ENCODE measurements at regions not wholly inside any gene's neighbourhood (a gene's known extent, or its start where the extent isn't known, plus 50 kb on each side); places are given as distances from the start of the nearest gene placed in this dataset.

- TF ChIP-seq, protein P1, sequence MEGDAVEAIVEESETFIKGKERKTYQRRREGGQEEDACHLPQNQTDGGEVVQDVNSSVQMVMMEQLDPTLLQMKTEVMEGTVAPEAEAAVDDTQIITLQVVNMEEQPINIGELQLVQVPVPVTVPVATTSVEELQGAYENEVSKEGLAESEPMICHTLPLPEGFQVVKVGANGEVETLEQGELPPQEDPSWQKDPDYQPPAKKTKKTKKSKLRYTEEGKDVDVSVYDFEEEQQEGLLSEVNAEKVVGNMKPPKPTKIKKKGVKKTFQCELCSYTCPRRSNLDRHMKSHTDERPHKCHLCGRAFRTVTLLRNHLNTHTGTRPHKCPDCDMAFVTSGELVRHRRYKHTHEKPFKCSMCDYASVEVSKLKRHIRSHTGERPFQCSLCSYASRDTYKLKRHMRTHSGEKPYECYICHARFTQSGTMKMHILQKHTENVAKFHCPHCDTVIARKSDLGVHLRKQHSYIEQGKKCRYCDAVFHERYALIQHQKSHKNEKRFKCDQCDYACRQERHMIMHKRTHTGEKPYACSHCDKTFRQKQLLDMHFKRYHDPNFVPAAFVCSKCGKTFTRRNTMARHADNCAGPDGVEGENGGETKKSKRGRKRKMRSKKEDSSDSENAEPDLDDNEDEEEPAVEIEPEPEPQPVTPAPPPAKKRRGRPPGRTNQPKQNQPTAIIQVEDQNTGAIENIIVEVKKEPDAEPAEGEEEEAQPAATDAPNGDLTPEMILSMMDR (conservative IDR thresholded peaks at IDR 0.05 in 1 of 2, IDR thresholded peaks at IDR 0.05 in 1 of 2; ENCODE audit: low read depth in 1 of 2, low read length in 2 of 2), result no peak
- TF ChIP-seq EZH2 (IDR thresholded peaks at IDR 0.05; ENCODE audit: low read length, missing control alignments), result no peak
Measured at GRCh38 chr10:21285207-21285606, 240.3 kb downstream of the SKIDA1 start.
